Astrocyte of the cerebellum (primary cell): ENCODE measurements at regions not wholly inside any gene's neighbourhood (a gene's known extent, or its start where the extent isn't known, plus 50 kb on each side); places are given as distances from the start of the nearest gene placed in this dataset.

Experiments
- DNase-seq: peaks from one replicate; pipeline ENCODE4 v3.0.0-alpha.2; 2011; ENCODE audit warnings: low read depth
- H3K4me3 ChIP-seq: 2 replicates; pipeline ENCODE4 v1.5.1; 2011; ENCODE audit warnings: mild to moderate bottlenecking, low read depth, low read length, moderate library complexity
- CTCF ChIP-seq: IDR thresholded peaks from 2 replicates; pipeline ENCODE4 v1.5.1; 2012; ENCODE audit warnings: low read length, low read depth, moderate library complexity, mild to moderate bottlenecking; ENCODE audit errors: missing control alignments
- in situ Hi-C: cut with HindIII; loops from 2 replicates; pipeline ENCODE4 v1.10.0; 2017; ENCODE audit warnings: low sequenced_read_pairs

GRCh38 chr12:13692332-13692731 lies 289.1 kb downstream of the GRIN2B start:
- no peak for DNase-seq
- no peak for TF ChIP-seq CTCF
- H3K4me3 ChIP-seq: no peak overlapping the region
- in situ Hi-C loops: no loop called here

GRCh38 chr12:13691598-13691997 lies 289.8 kb downstream of the GRIN2B start:
- in situ Hi-C loops: no loop called here
- DNase-seq: no peak
- H3K4me3 ChIP-seq: no peak overlapping the region
- no peak for TF ChIP-seq CTCF

- no peak for DNase-seq
- in situ Hi-C loops: no loop called here
- TF ChIP-seq CTCF: no peak
- H3K4me3 ChIP-seq: no peak overlapping the region
Observed at GRCh38 chr12:13687633-13688032, 293.8 kb downstream of the GRIN2B start.

GRCh38 chr12:13686260-13686659 lies 295.1 kb downstream of the GRIN2B start:
- no peak for DNase-seq

GRCh38 chr12:13680916-13681315 lies 300.5 kb downstream of the GRIN2B start:
- in situ Hi-C loops: no loop called here
- no peak for TF ChIP-seq CTCF
- no peak for DNase-seq
- H3K4me3 ChIP-seq: no peak overlapping the region

More at GRCh38 chr12:13686260-13686659, 295.1 kb downstream of the GRIN2B start:
- in situ Hi-C loops: no loop called here
- no peak for TF ChIP-seq CTCF
- no peak overlapping the region for H3K4me3 ChIP-seq

- in situ Hi-C loops: no loop called here
- TF ChIP-seq CTCF: no peak
- no peak for DNase-seq
- H3K4me3 ChIP-seq: no peak overlapping the region
Observed at GRCh38 chr12:13676880-13677279, 304.5 kb downstream of the GRIN2B start.
